OCI-LY3 (cell line): ENCODE measurements at regions not wholly inside any gene's neighbourhood (a gene's known extent, or its start where the extent isn't known, plus 50 kb on each side); places are given as distances from the start of the nearest gene placed in this dataset.

Experiments used
- CTCF ChIP-seq: fragments of 200-600, 300-600 bp; sonication (generic); IDR thresholded peaks from 2 replicates; pipeline ENCODE4 v1.5.1; 2014; ENCODE audit warnings: antibody characterized with exemption, low read length, low read depth
- EZH2phosphoT487 ChIP-seq: fragments of 200-600 bp; shearing (Covaris generic); IDR thresholded peaks from 2 replicates; pipeline ENCODE4 v1.6.1; 2018; ENCODE audit warnings: antibody characterized with exemption, mixed run types, low read depth

GRCh38 chr15:47937834-47938233 is 183.0 kb upstream of the SLC24A5 start:
- no peak for TF ChIP-seq CTCF
- TF ChIP-seq EZH2phosphoT487: no peak
